Fibroblast of lung (primary cell): ENCODE measurements at regions not wholly inside any gene's neighbourhood (a gene's known extent, or its start where the extent isn't known, plus 50 kb on each side); places are given as distances from the start of the nearest gene placed in this dataset.
"Not testable (repeated sequence)": the region's sequence is repeated elsewhere in the genome, so short reads cannot be mapped to it uniquely, and the experiment has no call there.

Experiments
- DNase-seq, 2 donors: peaks; one replicate each; pipeline versions ENCODE4 v3.0.0 to v3.0.0-alpha.2; 2010; ENCODE audit warnings: low read depth in 2 of 2
- H2AFZ ChIP-seq: 2 replicates; pipeline ENCODE4 v1.5.1; 2012; ENCODE audit warnings: low read length, control low read depth, inconsistent platforms
- H3K27ac ChIP-seq: 2 replicates; pipeline ENCODE4 v1.5.1; 2011; ENCODE audit warnings: low read length, control low read depth; ENCODE audit not compliant: insufficient read depth
- H3K27me3 ChIP-seq: 2 replicates; pipeline ENCODE4 v1.5.1; 2011; ENCODE audit warnings: mild to moderate bottlenecking, low read length; ENCODE audit not compliant: control insufficient read depth, insufficient read depth
- H3K36me3 ChIP-seq: 2 replicates; pipeline ENCODE4 v1.5.1; 2011; ENCODE audit warnings: low read length; ENCODE audit not compliant: control insufficient read depth, insufficient read depth
- H3K4me1 ChIP-seq: 2 replicates; pipeline ENCODE4 v1.5.1; 2011; ENCODE audit warnings: low read length; ENCODE audit not compliant: control insufficient read depth, insufficient read depth; ENCODE audit errors: extremely low read depth
- H3K4me2 ChIP-seq: 2 replicates; pipeline ENCODE4 v1.5.1; 2011; ENCODE audit warnings: low read length, control low read depth; ENCODE audit not compliant: insufficient read depth; ENCODE audit errors: extremely low read depth
- H3K4me3 ChIP-seq, 4 experiments: fragments of 200-600 bp in 1 of 4; sonication (generic) in 1 of 4; replicated peaks in 1 of 4; 2 replicates each; pipeline ENCODE4 v1.5.1; 2011 to 2016; ENCODE audit warnings: low read length in 4 of 4, low read depth in 3 of 4, mild to moderate bottlenecking in 3 of 4, control low read depth in 2 of 4, inconsistent platforms in 1 of 4, mixed read lengths in 1 of 4; ENCODE audit not compliant: insufficient read depth in 1 of 4; ENCODE audit errors: control extremely low read depth in 1 of 4
- H3K79me2 ChIP-seq: 2 replicates; pipeline ENCODE4 v1.5.1; 2012; ENCODE audit warnings: mild to moderate bottlenecking, low read length, inconsistent platforms; ENCODE audit not compliant: control insufficient read depth, insufficient read depth
- H3K9ac ChIP-seq: 2 replicates; pipeline ENCODE4 v1.5.1; 2011; ENCODE audit warnings: mild to moderate bottlenecking, low read length, control low read depth; ENCODE audit not compliant: insufficient read depth
- H3K9me3 ChIP-seq: 2 replicates; pipeline ENCODE4 v1.5.1; 2012; ENCODE audit warnings: low read depth, low read length; ENCODE audit not compliant: control insufficient read depth, insufficient read depth
- H4K20me1 ChIP-seq: 2 replicates; pipeline ENCODE4 v1.5.1; 2011; ENCODE audit warnings: low read length; ENCODE audit not compliant: control insufficient read depth, insufficient read depth; ENCODE audit errors: extremely low read depth
- EZH2 ChIP-seq: IDR thresholded peaks from 2 replicates; pipeline ENCODE4 v1.5.1; 2012; ENCODE audit warnings: low read length, control low read depth, mild to moderate bottlenecking; ENCODE audit errors: missing control alignments
- TF ChIP-seq, protein P1 (sequence below), 2 donors: IDR thresholded peaks in 1 of 2; conservative IDR thresholded peaks in 1 of 2; 1 replicate in 1 of 2; 2 replicates in 1 of 2; pipeline ENCODE4 v1.5.1; 2011 to 2012; ENCODE audit warnings: low read length in 2 of 2, control low read depth in 1 of 2, inconsistent platforms in 1 of 2, low read depth in 1 of 2, mild to moderate bottlenecking in 1 of 2

DNA sequence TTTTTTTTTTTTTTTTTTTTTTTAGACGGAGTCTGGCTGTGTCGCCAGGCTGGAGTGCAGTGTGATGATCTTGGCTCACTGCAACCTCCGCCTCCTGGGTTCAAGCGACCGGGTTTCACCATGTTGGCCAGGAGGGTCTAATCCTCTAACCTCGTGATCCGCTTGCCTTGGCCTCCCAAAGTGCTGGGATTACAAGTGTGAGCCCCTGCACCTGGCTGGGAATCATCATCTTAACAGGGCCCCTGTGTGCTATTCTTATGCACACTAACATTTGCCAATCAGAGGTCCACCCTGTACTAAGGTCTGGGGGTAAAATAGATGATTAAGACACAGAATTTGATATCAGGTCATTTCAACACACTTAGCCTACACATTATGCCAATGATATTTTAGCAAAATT is 278.7 kb upstream of the CHRM3 start:
- Histone ChIP-seq H3K27me3 (no peaks in the 10 kb centered on the region), H3K9ac (no peak overlapping the region), H3K4me1 (no peaks in the 10 kb centered on the region), H3K4me2 (no peak overlapping the region), H3K4me3 (no peak overlapping the region), H2AFZ (no peak overlapping the region), H3K27ac (no peak overlapping the region), H3K36me3 (no peaks in the 10 kb centered on the region), H3K9me3 (no peaks in the 10 kb centered on the region), H4K20me1 (no peaks in the 10 kb centered on the region), H3K79me2 (no peaks in the 10 kb centered on the region)
- no peak for DNase-seq
- TF ChIP-seq EZH2, result no peak
- TF ChIP-seq, protein P1, sequence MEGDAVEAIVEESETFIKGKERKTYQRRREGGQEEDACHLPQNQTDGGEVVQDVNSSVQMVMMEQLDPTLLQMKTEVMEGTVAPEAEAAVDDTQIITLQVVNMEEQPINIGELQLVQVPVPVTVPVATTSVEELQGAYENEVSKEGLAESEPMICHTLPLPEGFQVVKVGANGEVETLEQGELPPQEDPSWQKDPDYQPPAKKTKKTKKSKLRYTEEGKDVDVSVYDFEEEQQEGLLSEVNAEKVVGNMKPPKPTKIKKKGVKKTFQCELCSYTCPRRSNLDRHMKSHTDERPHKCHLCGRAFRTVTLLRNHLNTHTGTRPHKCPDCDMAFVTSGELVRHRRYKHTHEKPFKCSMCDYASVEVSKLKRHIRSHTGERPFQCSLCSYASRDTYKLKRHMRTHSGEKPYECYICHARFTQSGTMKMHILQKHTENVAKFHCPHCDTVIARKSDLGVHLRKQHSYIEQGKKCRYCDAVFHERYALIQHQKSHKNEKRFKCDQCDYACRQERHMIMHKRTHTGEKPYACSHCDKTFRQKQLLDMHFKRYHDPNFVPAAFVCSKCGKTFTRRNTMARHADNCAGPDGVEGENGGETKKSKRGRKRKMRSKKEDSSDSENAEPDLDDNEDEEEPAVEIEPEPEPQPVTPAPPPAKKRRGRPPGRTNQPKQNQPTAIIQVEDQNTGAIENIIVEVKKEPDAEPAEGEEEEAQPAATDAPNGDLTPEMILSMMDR (conservative IDR thresholded peaks at IDR 0.05 in 1 of 2, IDR thresholded peaks at IDR 0.05 in 1 of 2; ENCODE audit: low read depth in 1 of 2, low read length in 2 of 2), result no peak

DNA sequence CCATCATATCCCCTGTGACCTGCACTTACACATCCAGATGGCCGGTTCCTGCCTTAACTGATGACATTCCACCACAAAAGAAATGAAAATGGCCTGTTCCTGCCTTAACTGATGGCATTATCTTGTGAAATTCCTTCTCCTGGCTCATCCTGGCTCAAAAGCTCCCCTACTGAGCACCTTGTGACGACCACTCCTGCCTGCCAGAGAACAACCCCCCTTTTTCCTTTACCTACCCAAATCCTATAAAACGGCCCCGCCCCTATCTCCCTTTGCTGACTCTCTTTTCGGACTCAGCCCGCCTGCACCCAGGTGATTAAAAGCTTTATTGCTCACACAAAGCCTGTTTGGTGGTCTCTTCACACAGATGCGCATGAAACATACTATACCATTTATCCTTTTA is 279.7 kb upstream of the CHRM3 start:
- H2AFZ ChIP-seq, H3K4me1 ChIP-seq, H3K4me3 ChIP-seq, H3K79me2 ChIP-seq, H3K36me3 ChIP-seq, DNase-seq, H3K9me3 ChIP-seq, H3K27ac ChIP-seq, H3K9ac ChIP-seq, H4K20me1 ChIP-seq, H3K27me3 ChIP-seq, H3K4me2 ChIP-seq: not testable (repeated sequence)

DNA sequence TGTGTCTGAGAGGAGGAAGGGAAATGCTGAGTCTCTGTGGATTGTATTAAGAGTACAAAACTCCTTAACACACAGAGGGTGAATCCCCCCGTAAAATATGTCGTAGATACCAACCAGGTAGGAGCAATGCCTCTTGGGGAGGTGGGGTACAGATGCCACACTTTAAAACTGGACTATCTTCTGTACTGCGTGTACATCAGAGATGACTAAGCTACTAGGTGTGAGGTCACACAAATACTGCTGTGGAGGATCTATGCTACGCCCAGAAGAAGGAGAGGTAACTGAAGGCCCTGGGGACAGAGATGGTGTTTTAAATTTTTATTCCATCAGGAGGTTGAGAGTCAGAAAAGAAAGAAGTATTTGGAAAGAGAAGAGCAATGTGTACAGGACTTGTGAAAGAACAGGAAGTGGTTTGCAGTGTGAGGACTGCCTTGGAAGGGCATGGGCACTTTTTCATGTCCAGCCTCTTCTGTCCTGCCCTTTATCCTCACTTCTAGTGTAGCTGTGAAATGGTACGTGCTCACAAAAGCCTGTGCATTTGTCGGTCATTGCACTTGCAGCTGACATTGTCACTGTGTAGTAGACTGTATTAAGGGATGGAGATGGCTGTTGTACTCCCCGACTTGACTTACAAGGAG is 287.8 kb upstream of the CHRM3 start:
- no peak overlapping the region for H3K4me2 ChIP-seq
- no peaks in the 10 kb centered on the region for H3K27me3 ChIP-seq
- H3K9me3 ChIP-seq, result no peaks in the 10 kb centered on the region
- H2AFZ ChIP-seq, result no peak overlapping the region
- no peak overlapping the region for H3K27ac ChIP-seq
- no peaks in the 10 kb centered on the region for H4K20me1 ChIP-seq
- no peak for TF ChIP-seq EZH2
- TF ChIP-seq, protein P1 (conservative IDR thresholded peaks at IDR 0.05 in 1 of 2, IDR thresholded peaks at IDR 0.05 in 1 of 2; ENCODE audit: low read depth in 1 of 2, low read length in 2 of 2), result no peak
- no peaks in the 10 kb centered on the region for H3K36me3 ChIP-seq
- no peak overlapping the region for H3K4me3 ChIP-seq
- no peaks in the 10 kb centered on the region for H3K79me2 ChIP-seq
- H3K9ac ChIP-seq, result no peak overlapping the region
- no peak for DNase-seq
- no peaks in the 10 kb centered on the region for H3K4me1 ChIP-seq
